ENCODE measurements at regions not wholly inside any gene's neighbourhood (a gene's known extent, or its start where the extent isn't known, plus 50 kb on each side); places are given as distances from the start of the nearest gene placed in this dataset.

DNA sequence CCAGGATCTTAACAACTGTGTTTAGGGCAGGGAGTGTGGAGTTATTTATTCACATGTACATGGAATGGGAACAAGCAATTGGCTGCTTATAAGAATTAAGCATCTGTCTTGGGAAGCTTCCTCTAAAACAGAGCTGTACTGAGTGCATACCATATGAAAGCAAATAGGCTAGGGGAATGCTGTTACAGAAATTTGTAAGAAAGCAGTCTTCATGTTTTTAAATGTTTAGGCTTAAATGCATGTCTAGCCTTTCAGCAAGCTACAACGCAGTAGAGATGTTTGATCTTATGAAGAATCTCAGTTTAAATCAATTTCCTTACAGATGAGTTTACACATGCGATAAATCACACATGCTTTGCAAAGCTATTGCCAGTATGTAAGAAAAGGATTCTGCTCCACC is 123.1 kb upstream of the MID1 start:
- TF ChIP-seq, protein P1, sequence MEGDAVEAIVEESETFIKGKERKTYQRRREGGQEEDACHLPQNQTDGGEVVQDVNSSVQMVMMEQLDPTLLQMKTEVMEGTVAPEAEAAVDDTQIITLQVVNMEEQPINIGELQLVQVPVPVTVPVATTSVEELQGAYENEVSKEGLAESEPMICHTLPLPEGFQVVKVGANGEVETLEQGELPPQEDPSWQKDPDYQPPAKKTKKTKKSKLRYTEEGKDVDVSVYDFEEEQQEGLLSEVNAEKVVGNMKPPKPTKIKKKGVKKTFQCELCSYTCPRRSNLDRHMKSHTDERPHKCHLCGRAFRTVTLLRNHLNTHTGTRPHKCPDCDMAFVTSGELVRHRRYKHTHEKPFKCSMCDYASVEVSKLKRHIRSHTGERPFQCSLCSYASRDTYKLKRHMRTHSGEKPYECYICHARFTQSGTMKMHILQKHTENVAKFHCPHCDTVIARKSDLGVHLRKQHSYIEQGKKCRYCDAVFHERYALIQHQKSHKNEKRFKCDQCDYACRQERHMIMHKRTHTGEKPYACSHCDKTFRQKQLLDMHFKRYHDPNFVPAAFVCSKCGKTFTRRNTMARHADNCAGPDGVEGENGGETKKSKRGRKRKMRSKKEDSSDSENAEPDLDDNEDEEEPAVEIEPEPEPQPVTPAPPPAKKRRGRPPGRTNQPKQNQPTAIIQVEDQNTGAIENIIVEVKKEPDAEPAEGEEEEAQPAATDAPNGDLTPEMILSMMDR (IDR thresholded peaks at IDR 0.05) = no peak
- no peak for TF ChIP-seq POLR2AphosphoS5 (IDR thresholded peaks at IDR 0.05)
